Upper lobe of left lung (tissue), 6 donors: ENCODE measurements at regions not wholly inside any gene's neighbourhood (a gene's known extent, or its start where the extent isn't known, plus 50 kb on each side); places are given as distances from the start of the nearest gene placed in this dataset.

ENCODE experiments used
- ATAC-seq, 2 donors: fragments of 200-7000 bp; cut with Tn5 transposase; one replicate each; pipeline ENCODE4 v1.9.1; 2022; ENCODE audit warnings: mild to moderate bottlenecking in 2 of 2, moderate library complexity in 2 of 2; ENCODE audit not compliant: low FRiP score in 2 of 2
- DNase-seq, 2 donors: peaks; one replicate each; pipeline ENCODE4 v3.0.0-alpha.2; 2019 to 2020
- H3K27ac ChIP-seq, 4 donors: fragments of 200-600 bp; sonication (generic); one replicate each; pipeline ENCODE4 v1.5.1; 2016 to 2019
- H3K27me3 ChIP-seq, 4 donors: fragments of 200-600 bp; sonication (generic); one replicate each; pipeline ENCODE4 v1.5.1; 2017 to 2019
- H3K36me3 ChIP-seq, 4 donors: fragments of 200-600 bp; sonication (generic); one replicate each; pipeline ENCODE4 v1.5.1; 2016 to 2019
- H3K4me1 ChIP-seq, 4 donors: fragments of 200-600 bp; sonication (generic); one replicate each; pipeline ENCODE4 v1.5.1; 2018 to 2019
- H3K4me3 ChIP-seq, 4 donors: fragments of 200-600 bp; sonication (generic); one replicate each; pipeline ENCODE4 v1.5.1; 2017 to 2019; ENCODE audit warnings: mild to moderate bottlenecking in 2 of 4, moderate library complexity in 1 of 4
- H3K9me3 ChIP-seq, 4 donors: fragments of 200-600 bp; sonication (generic); one replicate each; pipeline ENCODE4 v1.5.1; 2018 to 2019
- EP300 ChIP-seq, 4 donors: sonication (generic); formaldehyde crosslinking; IDR thresholded peaks; one replicate each; pipeline ENCODE4 v1.5.1; 2017; ENCODE audit warnings: antibody characterized with exemption in 4 of 4, control low read depth in 2 of 4
- POLR2A ChIP-seq, 4 donors: fragments of 450-650 bp; IDR thresholded peaks; one replicate each; pipeline ENCODE4 v1.5.1; 2016 to 2017; ENCODE audit warnings: antibody characterized with exemption in 4 of 4, mild to moderate bottlenecking in 2 of 4
- POLR2AphosphoS5 ChIP-seq, 2 donors: sonication (generic); formaldehyde crosslinking; IDR thresholded peaks; one replicate each; pipeline ENCODE4 v1.5.1; 2017; ENCODE audit warnings: antibody characterized with exemption in 2 of 2
- WGBS, 2 donors: methylation state at CpG; one replicate each; pipeline ENCODE4 v1.1.5; 2017 to 2018; 5-methylcytosine and 5-hydroxymethylcytosine counted together
- TF ChIP-seq, protein P1 (sequence below), 6 experiments: fragments of 450-650 bp in 4 of 6; fragments of 200-600 bp in 2 of 6; sonication (generic) in 2 of 6; IDR thresholded peaks; one replicate each; pipeline ENCODE4 v1.5.1; 2016 to 2019; ENCODE audit warnings: antibody characterized with exemption in 6 of 6
- donor health status: DM: no; HTN: no; CAD: no; lungs with moderate emphysema.
- donor health status: DM: no; HTN: yes; CAD: no; lungs with severe emphysema.

DNA sequence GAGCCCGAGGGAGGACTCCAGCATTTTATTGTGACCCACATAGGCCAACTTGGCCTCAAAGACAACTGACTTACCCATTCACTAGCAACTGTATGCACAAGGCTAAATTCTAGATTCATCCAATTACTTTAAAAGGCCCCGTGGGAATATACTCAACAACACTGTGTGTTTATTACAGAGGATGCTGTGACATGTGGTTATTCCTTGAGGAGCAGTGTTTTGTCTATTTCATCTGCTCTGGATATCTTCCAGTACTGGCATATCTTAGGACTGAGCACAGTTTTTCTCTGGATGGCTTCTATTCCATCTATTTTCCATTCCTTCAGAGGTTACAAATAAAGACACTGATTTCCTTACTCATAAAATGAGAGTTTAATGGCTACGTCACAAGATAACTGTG is 87.2 kb upstream of the KRAS start:
- H3K4me3 ChIP-seq = no peak overlapping the region
- H3K9me3 ChIP-seq = peaks cover 0 to 4% (median 0%) of the 10 kb centered on the region in 4 donors
- ATAC-seq (no peak), DNase-seq (no peak)
- no peak for TF ChIP-seq POLR2A (IDR thresholded peaks at IDR 0.05)
- TF ChIP-seq EP300 (IDR thresholded peaks at IDR 0.05) = no peak
- TF ChIP-seq, protein P1, sequence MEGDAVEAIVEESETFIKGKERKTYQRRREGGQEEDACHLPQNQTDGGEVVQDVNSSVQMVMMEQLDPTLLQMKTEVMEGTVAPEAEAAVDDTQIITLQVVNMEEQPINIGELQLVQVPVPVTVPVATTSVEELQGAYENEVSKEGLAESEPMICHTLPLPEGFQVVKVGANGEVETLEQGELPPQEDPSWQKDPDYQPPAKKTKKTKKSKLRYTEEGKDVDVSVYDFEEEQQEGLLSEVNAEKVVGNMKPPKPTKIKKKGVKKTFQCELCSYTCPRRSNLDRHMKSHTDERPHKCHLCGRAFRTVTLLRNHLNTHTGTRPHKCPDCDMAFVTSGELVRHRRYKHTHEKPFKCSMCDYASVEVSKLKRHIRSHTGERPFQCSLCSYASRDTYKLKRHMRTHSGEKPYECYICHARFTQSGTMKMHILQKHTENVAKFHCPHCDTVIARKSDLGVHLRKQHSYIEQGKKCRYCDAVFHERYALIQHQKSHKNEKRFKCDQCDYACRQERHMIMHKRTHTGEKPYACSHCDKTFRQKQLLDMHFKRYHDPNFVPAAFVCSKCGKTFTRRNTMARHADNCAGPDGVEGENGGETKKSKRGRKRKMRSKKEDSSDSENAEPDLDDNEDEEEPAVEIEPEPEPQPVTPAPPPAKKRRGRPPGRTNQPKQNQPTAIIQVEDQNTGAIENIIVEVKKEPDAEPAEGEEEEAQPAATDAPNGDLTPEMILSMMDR (IDR thresholded peaks at IDR 0.05) = no peak
- no peak for TF ChIP-seq POLR2AphosphoS5 (IDR thresholded peaks at IDR 0.05)
- H3K36me3 ChIP-seq = no peaks in the 10 kb centered on the region
- 90 to 91% methylated on average over 3 of the region's 3 CpGs for WGBS, 2 donors
- H3K4me1 ChIP-seq = peaks cover 0 to 3% (median 0%) of the 10 kb centered on the region in 4 donors
- no peaks in the 10 kb centered on the region for H3K27me3 ChIP-seq
- no peak overlapping the region for H3K27ac ChIP-seq

DNA sequence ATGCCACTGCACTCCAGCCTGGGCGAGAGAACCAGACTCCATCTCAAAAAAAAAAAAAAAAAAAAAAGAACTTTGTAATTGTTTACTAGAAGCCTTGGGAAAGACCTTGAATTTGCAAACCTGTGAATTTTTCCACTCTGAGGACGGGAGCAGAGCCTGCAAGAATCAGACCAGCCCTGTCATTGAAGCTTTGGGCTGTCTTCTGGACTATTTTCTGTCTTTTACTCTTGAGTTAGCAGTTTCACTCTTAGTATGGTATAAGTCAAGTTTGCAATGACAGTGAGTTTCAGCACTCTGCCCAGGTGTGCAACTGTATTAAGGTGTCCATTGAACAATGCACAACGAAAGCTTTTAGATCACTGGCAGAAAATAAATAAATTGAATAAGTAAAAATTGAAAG is 81.4 kb upstream of the KRAS start:
- WGBS, 2 donors = 85 to 96% methylated on average over 3 of the region's 3 CpGs
- no peak overlapping the region for H3K4me3 ChIP-seq
- H3K36me3 ChIP-seq = no peaks in the 10 kb centered on the region
- ATAC-seq (no peak), DNase-seq (no peak)
- TF ChIP-seq, protein P1 (IDR thresholded peaks at IDR 0.05) = no peak
- no peak for TF ChIP-seq POLR2AphosphoS5 (IDR thresholded peaks at IDR 0.05)
- TF ChIP-seq POLR2A (IDR thresholded peaks at IDR 0.05) = no peak
- no peak for TF ChIP-seq EP300 (IDR thresholded peaks at IDR 0.05)
- H3K4me1 ChIP-seq = peaks cover 0 to 3% (median 0%) of the 10 kb centered on the region in 4 donors
- H3K27ac ChIP-seq = no peak overlapping the region
- H3K9me3 ChIP-seq = no peaks in the 10 kb centered on the region
- H3K27me3 ChIP-seq = no peaks in the 10 kb centered on the region

DNA sequence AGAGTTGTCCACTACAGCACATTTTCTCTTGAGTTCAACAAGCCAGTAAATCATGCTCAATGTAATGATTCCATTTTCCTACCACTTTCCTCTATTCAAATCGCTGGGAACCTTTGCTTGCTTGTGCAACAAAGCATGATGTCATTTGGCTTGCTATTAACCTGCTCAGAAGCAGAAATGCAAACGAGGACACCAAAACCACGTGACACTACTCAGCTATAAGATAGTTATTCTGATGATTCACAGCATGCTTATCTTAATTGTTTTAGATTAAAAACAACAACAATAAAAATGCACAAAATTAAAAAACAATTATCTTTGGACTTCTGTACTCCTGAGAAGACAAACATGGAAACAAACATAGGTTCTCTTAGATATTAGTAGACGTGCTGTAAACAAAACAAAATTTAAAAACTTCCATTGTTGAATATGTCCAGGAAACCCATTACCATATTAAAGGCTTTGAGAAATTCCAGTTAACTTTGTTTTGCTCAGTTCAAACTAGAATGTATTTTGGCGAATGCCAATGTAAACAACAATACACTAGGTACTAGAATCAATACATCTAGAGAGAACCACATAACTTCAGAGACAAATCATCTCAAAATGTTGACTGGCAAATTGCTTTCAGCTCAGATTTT is 77.5 kb upstream of the KRAS start:
- H3K36me3 ChIP-seq = no peaks in the 10 kb centered on the region
- H3K4me3 ChIP-seq = no peak overlapping the region
- TF ChIP-seq EP300 (IDR thresholded peaks at IDR 0.05) = no peak
- TF ChIP-seq, protein P1 (IDR thresholded peaks at IDR 0.05) = no peak
- TF ChIP-seq POLR2AphosphoS5 (IDR thresholded peaks at IDR 0.05) = no peak
- no peak for TF ChIP-seq POLR2A (IDR thresholded peaks at IDR 0.05)
- DNase-seq = no peak
- no peak for ATAC-seq
- H3K9me3 ChIP-seq = no peaks in the 10 kb centered on the region
- H3K27me3 ChIP-seq = no peaks in the 10 kb centered on the region
- WGBS, 2 donors = 51 to 58% methylated on average over 5 of the region's 5 CpGs
- no peak overlapping the region for H3K27ac ChIP-seq
- no peaks in the 10 kb centered on the region for H3K4me1 ChIP-seq

DNA sequence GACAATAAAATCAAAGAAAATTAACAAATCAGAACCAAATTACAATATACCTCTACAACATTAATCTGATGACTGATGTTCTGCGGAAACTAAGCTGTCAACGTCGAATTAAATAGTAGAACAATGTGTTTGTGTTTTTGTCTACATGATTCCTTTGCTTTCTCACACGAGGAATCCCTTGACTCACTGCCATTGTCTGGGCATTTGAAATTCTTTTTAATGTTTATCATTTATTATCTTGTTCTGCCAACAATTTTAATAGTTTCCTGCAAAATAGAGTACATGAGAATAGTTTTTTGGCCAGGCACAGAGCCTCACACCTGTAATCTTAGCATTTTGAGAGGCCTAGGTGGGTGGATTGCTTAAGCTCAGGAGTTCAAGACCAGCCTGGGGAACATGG is 76.6 kb upstream of the KRAS start:
- Histone ChIP-seq H3K27me3 (no peaks in the 10 kb centered on the region), H3K4me1 (no peaks in the 10 kb centered on the region), H3K9me3 (no peaks in the 10 kb centered on the region), H3K36me3 (no peaks in the 10 kb centered on the region), H3K4me3 (no peak overlapping the region), H3K27ac (no peak overlapping the region)
- ATAC-seq (no peak), DNase-seq (no peak)
- WGBS, 2 donors = 55 to 58% methylated on average over 4 of the region's 4 CpGs
- no peak for TF ChIP-seq POLR2AphosphoS5 (IDR thresholded peaks at IDR 0.05)
- TF ChIP-seq, protein P1 (IDR thresholded peaks at IDR 0.05) = no peak
- TF ChIP-seq EP300 (IDR thresholded peaks at IDR 0.05) = no peak
- no peak for TF ChIP-seq POLR2A (IDR thresholded peaks at IDR 0.05)

DNA sequence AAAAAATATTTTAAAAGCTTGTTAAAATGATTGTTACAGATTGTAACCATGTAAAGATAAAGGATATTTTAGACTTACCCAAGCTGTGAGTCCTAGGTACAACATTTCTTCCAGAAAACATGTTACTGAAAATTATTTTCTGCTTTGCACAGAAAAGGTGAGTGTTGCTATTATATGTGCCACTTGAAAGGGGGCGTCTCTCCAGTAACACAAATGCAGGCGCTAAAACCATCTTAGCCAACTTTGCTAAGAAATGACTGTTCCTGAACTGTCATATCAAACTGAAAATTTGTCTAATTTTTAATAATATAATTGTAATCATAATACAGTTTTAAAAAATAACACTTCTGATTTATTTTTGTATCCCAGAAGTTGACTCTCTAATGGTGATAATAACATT is 75.6 kb upstream of the KRAS start:
- H3K4me3 ChIP-seq = no peak overlapping the region
- H3K9me3 ChIP-seq = no peaks in the 10 kb centered on the region
- H3K36me3 ChIP-seq = no peaks in the 10 kb centered on the region
- WGBS, 2 donors = 87 to 90% methylated on average over 2 of the region's 2 CpGs
- no peaks in the 10 kb centered on the region for H3K4me1 ChIP-seq
- H3K27me3 ChIP-seq = no peaks in the 10 kb centered on the region
- no peak for TF ChIP-seq POLR2AphosphoS5 (IDR thresholded peaks at IDR 0.05)
- TF ChIP-seq EP300 (IDR thresholded peaks at IDR 0.05) = no peak
- no peak for TF ChIP-seq POLR2A (IDR thresholded peaks at IDR 0.05)
- ATAC-seq (no peak), DNase-seq (no peak)
- no peak overlapping the region for H3K27ac ChIP-seq
